ENCODE measurements at regions not wholly inside any gene's neighbourhood (a gene's known extent, or its start where the extent isn't known, plus 50 kb on each side); places are given as distances from the start of the nearest gene placed in this dataset.
A peak's percentile ranks its signal among the peaks of the same experiment; 100 is the strongest.

DNA sequence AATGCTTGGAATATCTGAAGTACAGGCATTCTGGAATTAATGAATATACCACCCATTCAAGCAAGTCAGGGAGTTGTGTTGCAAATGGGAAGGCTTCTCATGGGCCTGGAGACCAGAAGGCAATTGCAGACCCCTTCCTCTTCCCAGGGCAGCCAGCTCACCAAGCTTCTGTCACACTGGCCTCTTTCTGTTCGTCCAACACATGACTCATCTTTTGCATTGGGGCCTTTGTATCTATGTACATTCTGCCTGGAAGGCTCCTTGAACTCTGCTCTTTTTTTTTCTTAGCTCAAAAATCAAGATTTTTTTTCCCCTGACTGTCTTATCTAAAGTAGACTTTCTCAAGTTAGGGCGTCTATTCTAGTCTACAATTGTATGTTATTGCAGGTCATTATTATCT, 132.9 kb upstream of the MYLIP start:
- intact Hi-C loops (cut with micrococcal nuclease), result no loop called here

GRCh38 chr6:15995493-15995892, 133.4 kb upstream of the MYLIP start:
- no peak for TF ChIP-seq CTCF (IDR thresholded peaks at IDR 0.05)
- no peaks in the 10 kb centered on the region for H3K9me3 ChIP-seq (replicated peaks in 1 of 2; ENCODE audit: control insufficient read depth in 1 of 2, insufficient read depth in 1 of 2, low read length in 2 of 2)
- intact Hi-C loops (cut with micrococcal nuclease), result no loop called here
- H2AFZ ChIP-seq (ENCODE audit: insufficient read depth, low read depth, low read length, poor library complexity, severe bottlenecking), result no peak overlapping the region
- H3K4me3 Mint-ChIP-seq, result no peak overlapping the region
- H3K4me1 Mint-ChIP-seq, result peaks cover 15% of the 10 kb centered on the region
- peaks cover 1 to 6% (median 4%) of the 10 kb centered on the region in 3 donors for H3K27me3 Mint-ChIP-seq (ENCODE audit: low read depth in 3 of 3)
- H3K4me2 ChIP-seq (replicated peaks; ENCODE audit: extremely low read depth, low read length, poor library complexity, severe bottlenecking), result no peak overlapping the region
- H3K9ac ChIP-seq (ENCODE audit: insufficient read depth, low read length, poor library complexity, severe bottlenecking), result no peak overlapping the region
- no peak overlapping the region for H3K4me3 ChIP-seq (replicated peaks in 1 of 3; ENCODE audit: low read depth in 2 of 3, low read length in 3 of 3)
- WGBS (ENCODE audit: insufficient coverage), result 100% methylated on average over 2 of the region's 2 CpGs
- no peak overlapping the region for H3K27ac ChIP-seq (ENCODE audit: low read depth in 1 of 2, low read length in 2 of 2)
- H3K36me3 ChIP-seq (replicated peaks in 1 of 2; ENCODE audit: control insufficient read depth in 1 of 2, insufficient read depth in 2 of 2, low read length in 2 of 2), result no peaks in the 10 kb centered on the region
- H3K4me1 ChIP-seq (ENCODE audit: control insufficient read depth in 1 of 2, insufficient read depth in 2 of 2, low read length in 2 of 2), result peaks cover 9 to 12% of the 10 kb centered on the region in 2 donors
- H3K9me3 Mint-ChIP-seq, result peaks cover 0 to 5% (median 0%) of the 10 kb centered on the region in 7 donors
- DNase-seq, result no peak
- no peaks in the 10 kb centered on the region for H3K36me3 Mint-ChIP-seq
- H3K79me2 ChIP-seq (ENCODE audit: insufficient read depth, low read length), result no peaks in the 10 kb centered on the region
- no peaks in the 10 kb centered on the region for H4K20me1 ChIP-seq (ENCODE audit: insufficient read depth, low read length)
- no peak overlapping the region for H3K27ac Mint-ChIP-seq
- H3K27me3 ChIP-seq (ENCODE audit: control insufficient read depth in 2 of 2, insufficient read depth in 2 of 2, low read length in 2 of 2), result no peaks in the 10 kb centered on the region

More for the DNA sequence above, 132.9 kb upstream of the MYLIP start:
- Mint-ChIP-seq H3K27ac (peak overlapping the region in 2 of 7 donors; percentile 2 to 9), H3K36me3 (no peaks in the 10 kb centered on the region), H3K4me3 (no peak overlapping the region), H3K27me3 (ENCODE audit: low read depth in 3 of 3) (peaks cover 1 to 6% (median 4%) of the 10 kb centered on the region in 3 donors), H3K9me3 (peaks cover 0 to 5% (median 0%) of the 10 kb centered on the region in 7 donors), H3K4me1 (peaks cover 15% of the 10 kb centered on the region)
- Histone ChIP-seq H3K27ac (ENCODE audit: low read depth in 1 of 2, low read length in 2 of 2) (no peak overlapping the region), H3K36me3 (replicated peaks in 1 of 2; ENCODE audit: control insufficient read depth in 1 of 2, insufficient read depth in 2 of 2, low read length in 2 of 2) (no peaks in the 10 kb centered on the region), H2AFZ (ENCODE audit: insufficient read depth, low read depth, low read length, poor library complexity, severe bottlenecking) (no peak overlapping the region), H3K4me3 (replicated peaks in 1 of 3; ENCODE audit: low read depth in 2 of 3, low read length in 3 of 3) (no peak overlapping the region), H3K79me2 (ENCODE audit: insufficient read depth, low read length) (no peaks in the 10 kb centered on the region), H3K4me1 (ENCODE audit: control insufficient read depth in 1 of 2, insufficient read depth in 2 of 2, low read length in 2 of 2) (peaks cover 9 to 12% of the 10 kb centered on the region in 2 donors), H3K27me3 (ENCODE audit: control insufficient read depth in 2 of 2, insufficient read depth in 2 of 2, low read length in 2 of 2) (no peaks in the 10 kb centered on the region), H4K20me1 (ENCODE audit: insufficient read depth, low read length) (no peaks in the 10 kb centered on the region), H3K9me3 (replicated peaks in 1 of 2; ENCODE audit: control insufficient read depth in 1 of 2, insufficient read depth in 1 of 2, low read length in 2 of 2) (no peaks in the 10 kb centered on the region), H3K4me2 (replicated peaks; ENCODE audit: extremely low read depth, low read length, poor library complexity, severe bottlenecking) (no peak overlapping the region), H3K9ac (ENCODE audit: insufficient read depth, low read length, poor library complexity, severe bottlenecking) (no peak overlapping the region)
- peak in 1 of 3 donors; percentile 7 for DNase-seq
- no peak for TF ChIP-seq CTCF (IDR thresholded peaks at IDR 0.05)
- WGBS (ENCODE audit: insufficient coverage), result 0% methylated on average over 1 of the region's 2 CpGs

Data from CD14-positive monocyte (primary cell).